ENCODE measurements at regions not wholly inside any gene's neighbourhood (a gene's known extent, or its start where the extent isn't known, plus 50 kb on each side); places are given as distances from the start of the nearest gene placed in this dataset.

- TF ChIP-seq CTCF (IDR thresholded peaks at IDR 0.05) (no peak), POLR2A (IDR thresholded peaks at IDR 0.05) (no peak)
Observed at GRCh38 chr2:9099341-9099751, 95.9 kb upstream of the MBOAT2 start.

Data from thyroid gland (tissue), 4 donors.